GM21390 (cell line): ENCODE measurements at regions not wholly inside any gene's neighbourhood (a gene's known extent, or its start where the extent isn't known, plus 50 kb on each side); places are given as distances from the start of the nearest gene placed in this dataset.
A peak's percentile ranks its signal among the peaks of the same experiment; 100 is the strongest.

Source experiments
- ATAC-seq: cut with Tn5 transposase; IDR thresholded peaks from one replicate; pipeline ENCODE4 v1.9.1; 2021; ENCODE audit not compliant: unreplicated experiment

DNA sequence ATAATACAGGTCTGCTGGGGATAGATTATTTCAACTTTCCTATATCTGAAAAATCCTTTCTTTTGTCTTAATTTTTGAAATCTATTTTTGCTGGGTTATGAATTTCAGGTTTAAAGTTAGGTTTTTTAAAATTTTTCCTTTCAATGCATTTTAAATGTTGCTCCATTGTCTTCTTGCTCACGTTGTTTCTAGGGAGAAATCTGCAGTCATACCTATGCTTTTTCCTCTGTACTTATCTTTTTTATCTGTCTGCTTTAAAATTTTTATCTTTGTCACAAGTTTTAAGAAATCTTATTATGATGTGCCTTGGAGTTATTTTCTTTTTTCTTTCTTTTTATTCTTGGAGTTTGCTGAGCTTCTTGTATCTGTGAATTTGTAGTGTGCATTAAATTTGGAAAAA, 412.0 kb upstream of the KIF2A start:
- no peak for ATAC-seq

DNA sequence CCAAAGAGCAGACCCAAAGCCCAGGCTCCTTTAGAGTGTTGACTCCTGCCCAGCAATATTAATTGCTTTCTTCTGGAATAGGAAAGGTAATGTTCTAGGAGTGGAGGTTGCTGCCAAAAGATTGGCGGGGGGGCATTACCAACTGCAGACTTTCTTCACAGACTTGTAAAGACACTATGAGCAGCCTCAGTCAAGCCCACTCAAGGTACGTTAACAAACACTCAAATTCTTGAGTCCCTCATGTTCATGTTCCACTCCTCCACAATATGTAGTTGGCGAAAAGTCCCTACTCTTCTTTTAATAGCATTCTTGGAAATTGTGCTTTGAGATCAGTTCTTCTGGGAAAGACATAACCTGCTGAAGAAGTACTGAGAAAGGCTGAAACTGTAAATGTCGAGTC, 409.2 kb upstream of the KIF2A start:
- no peak for ATAC-seq

DNA sequence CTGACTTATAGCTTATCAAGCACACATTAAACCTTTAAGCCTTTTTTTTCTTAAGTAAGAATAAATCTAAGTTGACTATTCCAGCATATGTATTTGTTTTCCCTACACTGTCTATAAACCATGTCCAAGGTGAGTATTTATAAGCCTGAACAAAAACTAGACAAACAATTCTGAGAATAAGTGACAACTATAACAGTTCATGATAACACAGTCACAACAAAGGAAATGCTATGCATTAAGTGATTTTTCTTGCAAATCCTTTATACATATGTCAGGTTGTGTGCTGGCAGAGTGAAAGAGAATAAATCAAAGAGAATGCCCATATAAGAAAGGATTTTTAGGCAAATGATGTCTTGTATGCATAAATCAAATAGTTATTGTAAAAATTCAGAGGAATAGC, 408.8 kb upstream of the KIF2A start:
- no peak for ATAC-seq

DNA sequence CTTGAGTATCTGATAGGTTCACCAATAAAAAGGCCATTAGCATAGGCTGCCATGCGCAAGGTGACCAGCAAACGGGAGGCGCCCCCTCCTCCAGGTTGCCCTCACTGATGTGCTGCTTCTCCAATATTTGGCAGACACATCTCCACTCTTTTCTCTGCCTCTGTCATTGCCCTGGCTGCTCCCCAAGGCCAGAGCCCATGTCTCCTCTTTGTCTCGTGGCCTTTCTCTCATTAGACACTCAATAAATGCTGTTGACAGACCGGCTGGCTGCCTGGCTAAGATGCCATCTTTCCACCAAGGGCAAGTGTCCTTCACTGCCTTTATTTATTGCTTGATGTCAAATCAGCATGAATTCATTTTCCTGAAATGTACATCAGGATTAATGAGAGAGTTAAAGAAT, 404.0 kb upstream of the KIF2A start:
- ATAC-seq, result no peak

DNA sequence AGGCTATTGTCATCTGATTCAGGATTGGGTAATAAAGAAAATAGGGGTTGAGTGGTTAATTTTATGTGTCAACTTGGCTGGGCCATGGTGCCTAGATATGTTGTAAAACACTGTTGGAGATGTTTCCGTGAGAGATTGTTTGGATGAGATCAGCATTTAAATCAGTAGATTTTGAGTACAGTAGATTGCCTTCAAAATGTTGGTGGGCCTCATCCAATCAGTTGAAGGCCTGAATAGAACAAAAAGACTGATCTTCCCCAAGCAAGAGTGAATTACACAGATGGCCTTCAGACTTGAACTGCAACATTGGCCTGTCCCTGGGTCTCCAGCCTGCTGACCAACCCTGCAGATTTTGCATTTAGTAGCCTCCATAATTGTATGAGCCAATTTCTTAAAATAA, 401.3 kb upstream of the KIF2A start:
- no peak for ATAC-seq

DNA sequence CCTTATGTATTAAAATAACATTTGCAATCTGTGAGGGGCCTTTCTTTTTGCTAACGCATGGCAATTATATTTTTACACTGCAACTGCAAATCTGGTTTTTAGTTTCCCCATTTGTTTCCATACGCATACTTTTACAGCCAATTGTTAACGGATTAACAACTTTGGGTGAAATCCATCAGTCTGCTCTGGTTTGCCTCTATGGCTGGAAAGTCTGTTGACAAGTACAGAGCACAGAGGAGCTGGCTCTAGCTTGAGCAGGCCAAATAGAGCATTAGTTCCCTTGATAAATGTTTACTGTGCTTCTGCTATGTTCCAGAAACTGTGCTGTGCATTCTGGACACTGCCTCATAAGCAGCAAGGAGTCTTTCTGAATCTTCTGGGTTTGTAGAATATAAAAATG, 400.4 kb upstream of the KIF2A start:
- ATAC-seq, result no peak

DNA sequence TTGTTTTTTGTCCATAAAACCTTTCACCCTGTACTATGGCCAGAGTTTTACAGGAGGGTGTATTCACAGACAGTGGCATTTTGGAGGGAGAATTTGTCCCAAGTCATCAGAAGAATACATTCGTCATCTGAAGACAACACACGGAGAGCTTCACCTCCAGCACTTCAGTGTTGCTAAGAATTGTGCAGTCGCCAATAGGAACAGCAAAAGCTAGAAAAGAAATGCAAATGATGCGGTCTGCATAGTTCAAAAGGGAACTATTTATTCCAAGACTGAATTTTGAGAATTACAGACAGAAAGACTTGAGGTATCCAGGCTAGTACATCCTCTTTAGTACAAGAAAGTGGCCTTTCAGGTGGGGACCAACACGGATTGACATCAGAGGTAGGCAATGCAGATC, 399.2 kb upstream of the KIF2A start:
- ATAC-seq, result no peak

DNA sequence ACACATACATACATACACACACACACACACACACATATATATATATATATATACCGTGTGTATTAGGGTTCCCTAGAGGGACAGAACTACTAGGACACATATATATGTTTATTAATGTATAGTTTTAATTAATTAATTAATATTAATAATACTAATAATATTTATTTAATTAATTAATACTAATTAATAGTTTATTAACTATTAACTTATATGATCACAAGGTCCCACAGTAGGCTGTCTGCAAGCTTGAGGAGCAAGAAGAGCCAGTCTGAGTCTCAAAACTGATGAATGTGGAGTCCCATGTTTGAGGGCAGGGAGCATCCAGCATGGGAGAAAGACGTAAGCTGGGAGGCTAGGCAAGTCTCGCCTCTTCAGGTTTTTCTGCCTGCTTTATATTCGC, 398.0 kb upstream of the KIF2A start:
- ATAC-seq, result no peak

DNA sequence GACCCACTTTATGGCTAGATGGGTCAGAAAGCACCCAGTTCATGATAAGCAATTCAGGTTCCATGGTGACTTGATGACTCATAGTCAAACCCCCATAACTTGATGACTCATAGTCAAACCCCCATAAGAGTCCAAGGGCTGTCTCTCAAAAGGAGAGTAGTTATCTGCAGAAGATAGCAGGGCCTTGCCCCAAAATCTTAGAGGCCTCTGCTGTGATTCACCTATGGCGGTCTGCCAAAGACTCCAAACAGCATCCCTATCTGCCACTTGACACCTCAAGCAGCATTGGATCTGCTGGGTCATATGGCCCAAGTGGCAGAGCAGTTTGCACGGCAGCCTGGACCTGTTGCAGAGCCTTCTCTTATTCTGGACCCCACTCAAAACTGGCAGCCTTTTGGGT, 395.2 kb upstream of the KIF2A start:
- no peak for ATAC-seq

DNA sequence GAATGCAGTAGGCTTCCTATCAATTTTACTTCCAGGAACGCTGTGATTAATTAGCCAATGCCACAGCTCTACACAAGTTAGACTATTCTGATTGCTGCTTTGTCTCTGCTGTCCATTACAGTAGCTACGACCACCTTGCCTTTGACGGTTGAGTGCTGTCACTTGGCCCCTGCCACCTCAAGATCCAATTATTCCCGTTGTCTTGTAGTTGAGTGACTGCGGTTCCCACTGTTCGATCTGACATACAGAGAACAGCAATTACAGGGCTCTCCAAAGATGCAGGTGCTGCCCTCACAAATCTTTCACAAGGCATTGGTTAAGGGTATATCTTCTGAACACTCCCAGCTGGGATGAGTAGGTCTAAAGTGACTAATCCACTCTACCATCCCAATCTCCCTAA, 393.4 kb upstream of the KIF2A start:
- ATAC-seq, result no peak

DNA sequence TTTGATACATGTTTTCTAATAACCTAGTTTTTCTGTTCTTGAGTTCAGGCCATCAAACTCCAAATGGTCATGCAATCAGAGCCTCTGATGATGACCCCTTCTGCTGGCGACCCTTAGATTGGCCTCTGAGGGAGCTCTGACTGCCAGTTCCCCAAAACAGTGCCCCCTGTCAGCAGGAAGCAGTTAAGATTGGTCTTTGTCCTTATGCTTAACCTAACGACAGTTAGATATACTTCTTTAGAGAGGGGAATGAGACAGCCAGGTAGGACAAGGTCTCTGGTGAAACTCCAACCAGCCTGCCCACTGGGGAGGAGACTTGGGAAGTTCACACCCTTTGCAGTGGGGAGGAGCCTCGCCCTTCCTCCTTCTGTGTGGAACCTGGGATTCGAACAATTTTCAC, 390.4 kb upstream of the KIF2A start:
- no peak for ATAC-seq

DNA sequence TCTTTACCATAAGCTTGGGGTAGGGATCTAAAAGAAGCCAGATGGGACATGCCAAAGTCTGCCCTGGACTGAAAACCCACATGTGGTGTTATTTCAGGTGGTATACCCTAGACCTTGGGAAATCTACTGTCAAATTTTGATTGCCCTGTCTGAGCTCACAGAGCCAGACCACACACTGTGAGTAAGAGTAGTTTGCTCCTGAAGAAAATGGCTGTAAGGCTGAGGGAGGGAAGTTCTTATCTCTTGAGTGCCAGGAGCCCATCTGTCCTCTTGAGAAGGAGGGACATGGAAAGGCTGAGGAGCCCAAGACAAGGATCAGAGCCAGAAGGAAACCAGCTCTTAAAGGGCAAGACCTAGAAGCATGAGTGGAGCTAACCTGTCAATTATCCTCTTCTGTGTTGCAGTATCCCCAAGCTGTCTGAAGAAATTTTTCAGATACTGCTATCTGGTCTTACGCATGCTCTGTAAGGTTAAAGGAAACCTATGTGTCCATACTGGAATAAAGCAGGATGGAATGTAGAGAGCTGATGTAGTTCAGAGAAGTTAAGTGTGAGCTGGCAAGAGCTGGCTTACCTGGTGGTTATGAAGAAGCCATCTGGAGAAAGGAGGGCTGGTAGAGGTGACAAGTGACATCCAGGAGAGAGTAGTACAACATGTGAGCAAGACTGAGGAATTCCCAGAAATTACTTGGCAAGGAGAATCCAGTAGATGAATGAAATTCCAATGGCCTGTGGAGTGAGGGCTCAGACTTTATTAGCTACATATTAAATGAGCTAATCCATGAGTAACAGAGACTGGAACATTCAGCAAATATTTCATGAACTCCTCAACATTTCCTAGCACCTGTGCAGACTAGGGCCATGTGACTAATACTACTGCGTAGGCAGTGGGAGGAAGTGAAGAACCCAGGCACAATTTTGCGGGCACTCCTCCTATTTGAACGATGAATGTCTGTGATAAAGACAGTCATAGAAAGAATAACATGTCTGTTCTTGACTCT, 389.1 kb upstream of the KIF2A start:
- ATAC-seq, result no peak

DNA sequence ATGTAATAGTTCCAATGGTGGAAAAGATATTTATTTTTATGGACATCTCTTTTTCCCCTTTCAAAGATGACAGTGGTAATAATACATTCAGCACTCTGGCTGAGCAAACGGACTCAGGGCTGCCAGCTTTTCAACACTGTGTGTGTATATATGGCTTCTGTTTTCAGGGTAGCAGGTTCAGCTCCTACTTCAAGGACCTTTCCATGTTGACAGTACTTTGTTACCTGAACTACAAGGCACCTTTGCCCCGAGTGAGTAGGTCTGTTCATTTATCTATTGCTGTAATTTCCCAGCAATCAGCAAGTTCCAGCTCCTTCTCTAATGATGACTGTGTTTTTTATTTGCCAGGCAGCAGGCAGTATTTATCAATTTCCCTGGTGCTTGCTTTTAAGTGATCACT, 387.4 kb upstream of the KIF2A start:
- no peak for ATAC-seq

DNA sequence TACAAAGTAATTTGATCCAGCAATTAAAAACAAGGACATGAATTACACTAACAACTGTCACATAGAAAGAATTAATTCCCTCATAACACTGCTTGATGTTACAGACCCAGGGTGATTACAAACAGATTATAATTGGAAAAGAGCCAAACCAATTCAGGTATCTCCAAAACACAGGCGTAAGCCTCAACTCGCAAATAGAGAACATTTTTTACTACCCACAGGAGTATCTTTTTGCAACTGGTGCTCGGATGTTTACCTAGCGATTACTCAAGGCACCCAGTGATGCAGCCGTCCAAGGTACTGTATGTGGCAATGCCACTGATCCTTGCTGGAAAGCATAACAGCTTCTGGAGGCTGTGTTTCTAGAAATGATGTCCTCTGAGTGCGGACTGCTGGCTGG, 386.1 kb upstream of the KIF2A start:
- no peak for ATAC-seq

DNA sequence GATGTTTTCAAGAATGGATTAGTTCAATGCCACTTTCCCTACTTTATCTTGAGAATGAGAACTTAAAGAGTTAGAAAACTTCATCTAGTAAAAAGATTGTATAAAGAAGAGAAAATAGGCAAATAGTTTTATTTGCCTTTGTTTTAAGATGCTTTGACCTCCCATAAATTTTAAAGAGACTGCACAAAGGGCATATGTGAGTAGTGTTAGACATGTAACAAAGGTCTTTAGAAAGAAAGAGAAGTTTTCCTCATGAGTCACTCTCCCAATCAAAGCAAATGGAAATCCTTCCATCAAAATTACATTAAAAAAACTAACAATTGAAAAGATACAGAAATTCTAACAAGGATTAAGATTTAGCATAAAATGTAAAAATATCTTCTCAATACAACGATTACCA, 381.8 kb upstream of the KIF2A start:
- no peak for ATAC-seq

DNA sequence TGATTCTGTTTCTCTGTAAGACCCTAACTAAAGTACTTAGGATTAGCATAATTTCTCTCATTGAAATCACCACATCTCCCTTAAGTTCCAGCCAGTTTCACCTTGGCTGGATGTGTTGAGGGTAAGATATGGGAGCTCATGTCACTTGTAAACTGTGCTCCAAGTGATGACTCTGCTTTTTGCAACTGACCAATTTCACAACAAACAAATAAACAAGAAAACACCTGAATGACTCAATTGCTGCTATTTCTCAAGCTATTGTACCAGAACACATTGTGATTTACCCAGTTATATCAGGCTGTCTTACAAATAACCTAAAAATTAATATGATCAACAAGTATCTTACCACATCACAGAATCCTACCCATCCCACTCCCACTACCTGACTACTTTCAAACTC, 379.1 kb upstream of the KIF2A start:
- no peak for ATAC-seq

DNA sequence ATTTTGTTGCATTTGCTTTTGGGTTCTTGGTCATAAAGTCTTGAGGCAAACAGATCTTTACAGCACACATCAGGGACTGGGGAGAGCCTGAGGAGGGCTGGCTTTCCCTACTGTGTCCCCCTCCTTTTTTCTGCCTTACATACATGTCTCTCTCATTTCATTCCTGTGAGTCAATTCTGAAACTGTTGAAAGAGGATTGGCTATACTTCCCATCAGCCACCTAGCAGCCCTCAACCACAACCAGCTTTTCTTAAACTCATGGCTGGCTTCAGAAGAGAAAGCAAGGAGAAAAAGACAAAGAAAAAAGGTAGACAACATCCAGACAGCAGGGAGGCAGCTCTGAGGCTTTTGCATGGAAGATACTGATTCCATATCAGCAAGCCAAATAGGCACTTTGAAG, 374.8 kb upstream of the KIF2A start:
- no peak for ATAC-seq

DNA sequence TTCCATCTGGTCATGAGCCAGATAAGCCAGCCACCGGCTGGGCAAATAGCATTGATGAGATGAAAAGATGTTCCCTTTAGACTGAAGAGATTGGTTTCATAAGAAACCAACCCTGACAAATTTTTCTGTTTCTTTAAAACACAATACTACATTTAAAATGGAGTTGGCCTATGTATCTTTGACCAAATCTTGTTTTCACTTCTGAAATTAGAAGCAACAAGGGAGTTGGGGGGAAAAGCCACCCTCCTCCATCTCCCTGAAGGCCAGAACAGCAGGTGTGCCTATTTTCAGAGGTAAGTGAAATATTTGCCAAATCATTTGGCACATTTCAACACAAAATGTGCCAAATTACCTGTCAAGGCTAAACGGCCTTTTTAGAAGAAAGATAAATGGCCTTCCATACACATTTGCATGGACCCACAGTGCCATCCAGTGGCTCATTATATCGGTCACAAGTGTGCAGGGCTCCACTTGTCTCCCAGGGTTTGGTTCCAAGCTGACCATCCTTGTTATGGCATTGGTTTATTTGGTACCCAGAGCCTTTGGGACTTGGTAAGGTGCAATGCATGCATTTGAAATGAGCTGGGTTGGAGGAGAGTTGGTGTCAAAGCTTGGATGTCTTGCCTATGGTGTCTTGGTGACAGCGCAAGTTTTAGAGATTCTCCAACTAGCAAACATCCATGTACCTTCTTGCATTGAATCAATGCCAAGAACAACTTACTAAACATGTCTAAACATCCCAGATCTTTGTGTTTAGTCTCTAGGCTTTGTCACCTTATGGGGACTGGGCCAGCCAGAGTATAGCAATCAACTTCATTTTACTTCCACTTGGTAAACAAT, 372.0 kb upstream of the KIF2A start:
- peak; percentile 70 for ATAC-seq

DNA sequence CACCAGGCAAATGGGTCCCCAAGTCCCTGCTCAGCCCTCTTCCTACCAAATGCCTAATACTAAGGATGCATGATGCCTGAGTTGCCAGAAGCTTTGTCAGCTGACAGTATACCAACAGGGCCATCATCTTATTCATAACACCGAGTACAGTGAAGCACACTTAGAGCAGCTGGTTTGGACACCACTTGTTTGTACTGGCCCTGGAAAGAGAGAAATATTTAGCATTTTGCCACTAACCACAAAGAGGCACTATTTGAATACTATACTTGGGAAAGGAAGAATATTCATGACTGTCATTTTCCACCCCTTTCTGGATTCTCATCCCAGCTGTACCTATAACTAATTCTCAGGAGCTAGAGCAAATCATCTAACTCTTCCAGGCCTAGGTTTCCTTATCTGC, 364.4 kb upstream of the KIF2A start:
- ATAC-seq, result no peak

DNA sequence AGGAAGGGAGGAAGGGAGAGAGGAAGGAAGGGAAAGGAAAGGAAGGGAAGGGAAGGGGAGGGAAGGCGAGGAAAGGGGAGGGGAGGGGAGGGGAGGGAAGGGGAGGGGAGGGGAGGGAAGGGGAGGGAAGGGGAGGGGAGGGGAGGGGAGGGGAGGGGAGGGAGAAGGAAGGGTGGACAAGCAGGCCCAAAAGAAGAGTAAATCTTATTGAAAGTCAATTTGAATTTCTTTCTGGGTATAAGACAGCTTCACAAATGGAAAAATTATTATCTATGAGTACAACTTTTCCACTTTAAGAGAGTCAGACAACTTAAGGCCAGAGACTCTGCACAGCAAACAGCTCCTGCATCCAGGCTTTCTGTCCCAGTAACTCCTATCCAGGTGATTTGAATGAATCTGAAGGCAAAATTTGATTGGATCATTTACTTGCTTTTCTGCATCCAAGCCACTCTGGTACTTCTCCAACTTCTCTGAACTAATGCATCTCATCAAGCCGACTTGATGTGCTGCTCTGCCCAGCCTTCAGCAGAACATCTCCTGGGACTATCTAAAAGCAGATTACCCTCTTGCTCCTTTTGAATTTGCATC, 363.4 kb upstream of the KIF2A start:
- ATAC-seq, result no peak

DNA sequence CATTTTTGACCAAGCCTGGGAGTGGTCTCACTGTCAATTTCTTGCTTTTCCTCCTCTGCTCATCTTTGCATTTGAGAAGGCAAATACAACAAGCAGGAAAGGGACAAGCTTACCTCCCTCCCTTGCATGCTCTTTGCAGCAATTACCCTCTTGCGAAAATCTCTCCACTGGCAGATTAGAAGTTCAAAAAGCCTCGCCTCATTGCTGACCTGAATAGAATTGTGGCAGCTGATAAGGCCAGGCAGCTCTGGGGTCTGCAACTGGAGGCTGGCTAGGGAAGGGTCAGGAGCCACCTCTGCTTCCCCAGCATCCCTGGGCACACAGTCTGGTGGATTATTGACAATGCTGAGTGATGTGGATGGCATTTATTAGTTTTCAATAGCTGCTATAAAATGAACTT, 362.3 kb upstream of the KIF2A start:
- no peak for ATAC-seq

DNA sequence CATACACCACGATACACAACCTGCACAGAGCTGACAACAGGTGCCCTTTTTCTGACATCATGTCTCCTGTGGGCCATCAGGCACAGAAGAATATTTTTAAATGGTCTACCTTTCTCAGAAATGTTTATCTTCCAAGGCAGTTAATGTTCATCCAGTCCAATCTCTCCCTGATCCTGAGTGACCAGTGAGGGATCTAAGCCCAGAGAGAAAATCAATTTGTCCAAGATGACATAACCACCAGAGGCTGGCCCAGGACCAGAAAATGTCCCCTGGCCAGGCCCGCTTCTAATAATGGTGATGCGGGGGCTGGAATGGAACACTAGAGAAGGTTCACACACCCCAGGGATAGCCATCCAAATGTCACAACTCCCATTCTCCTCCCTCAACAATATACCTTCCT, 357.9 kb upstream of the KIF2A start:
- no peak for ATAC-seq
